Stomach (tissue), 8 donors: ENCODE measurements at regions not wholly inside any gene's neighbourhood (a gene's known extent, or its start where the extent isn't known, plus 50 kb on each side); places are given as distances from the start of the nearest gene placed in this dataset.

Source experiments
- DNase-seq, 2 donors: peaks; one replicate each; pipeline versions ENCODE4 v3.0.0 to v3.0.0-alpha.2; 2013 to 2019
- H3K27ac ChIP-seq, 5 donors: fragments of 200-600 bp in 4 of 5; sonication (generic) in 4 of 5; one replicate each; pipeline ENCODE4 v1.5.1; 2013 to 2019; ENCODE audit warnings: mild to moderate bottlenecking in 1 of 5, moderate library complexity in 1 of 5
- H3K27me3 ChIP-seq, 3 donors: fragments of 200-600 bp; sonication (generic); one replicate each; pipeline ENCODE4 v1.5.1; 2017 to 2019; ENCODE audit warnings: mixed run types in 1 of 3
- H3K36me3 ChIP-seq, 4 donors: fragments of 200-600 bp; sonication (generic); 1 replicate in 3 of 4; 2 replicates in 1 of 4; pipeline ENCODE4 v1.5.1; 2016 to 2019
- H3K4me1 ChIP-seq, 4 donors: fragments of 200-600 bp; sonication (generic); one replicate each; pipeline ENCODE4 v1.5.1; 2016 to 2019
- H3K4me3 ChIP-seq, 4 donors: fragments of 200-600 bp; sonication (generic) in 3 of 4; one replicate each; pipeline ENCODE4 v1.5.1; 2016 to 2019; ENCODE audit warnings: mild to moderate bottlenecking in 1 of 4
- H3K9me3 ChIP-seq, 4 donors: fragments of 200-600 bp; sonication (generic); one replicate each; pipeline ENCODE4 v1.5.1; 2016 to 2019
- EP300 ChIP-seq: sonication (generic); formaldehyde crosslinking; IDR thresholded peaks from one replicate; pipeline ENCODE4 v1.6.1; 2017; ENCODE audit warnings: antibody characterized with exemption
- POLR2A ChIP-seq, 4 donors: fragments of 450-650 bp; IDR thresholded peaks; one replicate each; pipeline ENCODE4 v1.6.1; 2016; ENCODE audit warnings: antibody characterized with exemption in 4 of 4, control low read depth in 2 of 4, mild to moderate bottlenecking in 1 of 4, moderate library complexity in 1 of 4
- POLR2AphosphoS5 ChIP-seq, 3 donors: sonication (generic); formaldehyde crosslinking; IDR thresholded peaks; one replicate each; pipeline ENCODE4 v1.6.1; 2016; ENCODE audit warnings: antibody characterized with exemption in 3 of 3
- WGBS, 5 donors: extraction: QIAGEN DNeasy Blood & Tissue Kit in 3 of 5; methylation state at CpG; one replicate each; pipeline versions ENCODE4 v1.1.5 to v1.1.7; 2013 to 2018; 5-methylcytosine and 5-hydroxymethylcytosine counted together
- intact Hi-C: fragments of 100-400 bp; cut with DNase I; formaldehyde crosslinking; loops from one replicate; pipeline ENCODE4 v1.15.1; 2023; ENCODE audit warnings: low total_unique reads
- TF ChIP-seq, protein P1 (sequence below), 7 experiments: fragments of 450-650 bp in 4 of 7; fragments of 200-600 bp in 3 of 7; sonication (generic) in 3 of 7; IDR thresholded peaks; one replicate each; pipeline ENCODE4 v1.5.1; 2016 to 2019; ENCODE audit warnings: antibody characterized with exemption in 7 of 7, control low read depth in 2 of 7, mild to moderate bottlenecking in 1 of 7
- donor health status: healthy with polysubstance abuse.
- donor health status: Bipolar disorder and iron deficiency.
- donor health status: healthy.

DNA sequence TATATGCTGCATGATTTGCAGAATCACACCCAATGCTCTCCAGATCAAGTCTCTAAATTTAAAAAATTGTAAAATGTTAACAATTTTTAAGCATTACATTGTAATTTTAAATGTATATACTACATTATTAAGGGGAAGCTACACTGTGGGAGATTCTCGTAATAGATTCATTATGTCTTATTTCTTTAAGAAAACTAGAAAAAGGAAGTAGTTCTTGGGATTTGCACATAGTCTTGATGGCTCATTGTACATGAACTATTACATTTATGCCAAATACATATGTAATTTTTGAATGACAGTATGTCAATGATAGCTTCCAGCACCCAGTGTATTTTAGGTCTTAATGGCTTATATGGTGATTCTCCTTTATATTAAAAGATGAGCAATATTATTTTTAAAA, 250.3 kb downstream of the PTPRC start:
- Histone ChIP-seq H3K27ac (no peak overlapping the region), H3K36me3 (no peaks in the 10 kb centered on the region), H3K9me3 (no peaks in the 10 kb centered on the region), H3K4me3 (no peak overlapping the region), H3K4me1 (peaks cover 0 to 6% (median 0%) of the 10 kb centered on the region in 4 donors), H3K27me3 (no peaks in the 10 kb centered on the region)
- no peak for DNase-seq
- 89 to 98% (median 91%) methylated on average over 1 of the region's 1 CpG for WGBS, 5 donors
- TF ChIP-seq, protein P1, sequence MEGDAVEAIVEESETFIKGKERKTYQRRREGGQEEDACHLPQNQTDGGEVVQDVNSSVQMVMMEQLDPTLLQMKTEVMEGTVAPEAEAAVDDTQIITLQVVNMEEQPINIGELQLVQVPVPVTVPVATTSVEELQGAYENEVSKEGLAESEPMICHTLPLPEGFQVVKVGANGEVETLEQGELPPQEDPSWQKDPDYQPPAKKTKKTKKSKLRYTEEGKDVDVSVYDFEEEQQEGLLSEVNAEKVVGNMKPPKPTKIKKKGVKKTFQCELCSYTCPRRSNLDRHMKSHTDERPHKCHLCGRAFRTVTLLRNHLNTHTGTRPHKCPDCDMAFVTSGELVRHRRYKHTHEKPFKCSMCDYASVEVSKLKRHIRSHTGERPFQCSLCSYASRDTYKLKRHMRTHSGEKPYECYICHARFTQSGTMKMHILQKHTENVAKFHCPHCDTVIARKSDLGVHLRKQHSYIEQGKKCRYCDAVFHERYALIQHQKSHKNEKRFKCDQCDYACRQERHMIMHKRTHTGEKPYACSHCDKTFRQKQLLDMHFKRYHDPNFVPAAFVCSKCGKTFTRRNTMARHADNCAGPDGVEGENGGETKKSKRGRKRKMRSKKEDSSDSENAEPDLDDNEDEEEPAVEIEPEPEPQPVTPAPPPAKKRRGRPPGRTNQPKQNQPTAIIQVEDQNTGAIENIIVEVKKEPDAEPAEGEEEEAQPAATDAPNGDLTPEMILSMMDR (IDR thresholded peaks at IDR 0.05), result no peak
- intact Hi-C loops, result no loop called here

DNA sequence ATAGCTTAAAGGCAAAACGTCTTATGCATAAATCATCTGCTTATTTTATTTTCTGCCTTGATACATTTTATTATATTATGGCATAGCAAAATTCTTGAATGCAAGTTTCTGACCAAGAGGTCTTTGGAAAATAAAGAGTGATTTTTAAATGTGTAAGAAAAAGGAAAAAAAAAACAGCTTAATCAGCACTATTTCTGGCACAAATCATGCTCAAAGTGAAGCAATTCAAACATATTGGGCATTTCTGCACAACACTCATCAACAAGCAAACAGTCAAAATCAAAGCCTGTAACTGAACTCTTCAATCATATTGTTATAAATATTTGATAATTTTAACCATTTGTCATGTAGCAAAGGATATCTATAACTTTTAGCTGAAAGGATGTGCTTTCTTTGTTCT, 250.9 kb downstream of the PTPRC start:
- Histone ChIP-seq H3K9me3 (no peaks in the 10 kb centered on the region), H3K27ac (no peak overlapping the region), H3K27me3 (no peaks in the 10 kb centered on the region), H3K4me3 (no peak overlapping the region), H3K36me3 (no peaks in the 10 kb centered on the region), H3K4me1 (peaks cover 0 to 6% (median 0%) of the 10 kb centered on the region in 4 donors)
- intact Hi-C loops, result no loop called here
- no peak for DNase-seq
- TF ChIP-seq POLR2A (IDR thresholded peaks at IDR 0.05) (no peak), POLR2AphosphoS5 (IDR thresholded peaks at IDR 0.05) (no peak), EP300 (no peak)
- TF ChIP-seq, protein P1 (IDR thresholded peaks at IDR 0.05), result no peak
- WGBS, 5 donors, result 71 to 81% (median 75%) methylated on average over 1 of the region's 1 CpG

DNA sequence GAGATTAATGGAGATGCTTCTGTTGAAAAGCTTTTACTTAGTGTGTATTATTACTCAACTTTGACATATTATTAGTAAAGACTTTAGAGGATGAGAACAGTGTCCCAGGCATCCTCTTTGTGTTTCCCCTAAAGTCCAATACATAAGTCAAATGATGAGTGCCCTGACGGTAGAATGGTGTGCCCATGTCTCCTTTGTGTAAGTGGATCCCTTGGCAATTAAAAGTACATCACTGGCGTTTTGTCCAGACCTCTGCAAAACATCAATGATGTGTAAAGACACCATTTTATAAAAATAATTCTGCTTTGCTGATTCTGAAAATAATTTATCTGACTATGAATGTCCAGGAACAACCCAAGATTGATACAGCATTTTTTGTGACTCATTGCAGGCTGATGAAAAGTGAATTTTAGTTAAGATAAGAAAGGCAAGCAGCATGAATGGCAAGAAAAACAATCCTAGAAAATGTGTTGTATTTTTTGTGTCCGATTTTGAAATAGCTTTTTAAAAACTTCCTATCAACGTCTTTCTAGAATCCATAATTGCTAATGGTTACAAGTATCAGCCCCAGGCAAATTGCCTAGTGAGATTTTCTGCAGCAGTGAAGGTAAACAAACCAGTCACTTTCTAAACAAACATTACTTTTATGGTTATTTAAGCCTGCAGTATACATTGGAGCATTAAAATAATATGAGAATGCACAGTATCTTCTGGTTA, 251.5 kb downstream of the PTPRC start:
- no peaks in the 10 kb centered on the region for H3K36me3 ChIP-seq
- peak in 1 of 2 donors; percentile 30 for DNase-seq
- no peaks in the 10 kb centered on the region for H3K9me3 ChIP-seq
- no peaks in the 10 kb centered on the region for H3K27me3 ChIP-seq
- H3K27ac ChIP-seq, result no peak overlapping the region
- intact Hi-C loops, result no loop called here
- WGBS, 5 donors, result 45 to 59% (median 57%) methylated on average over 4 of the region's 4 CpGs
- peaks cover 0 to 6% (median 0%) of the 10 kb centered on the region in 4 donors for H3K4me1 ChIP-seq
- TF ChIP-seq POLR2A (IDR thresholded peaks at IDR 0.05) (no peak), EP300 (no peak), POLR2AphosphoS5 (IDR thresholded peaks at IDR 0.05) (no peak)
- TF ChIP-seq, protein P1 (IDR thresholded peaks at IDR 0.05), result no peak
- H3K4me3 ChIP-seq, result no peak overlapping the region

DNA sequence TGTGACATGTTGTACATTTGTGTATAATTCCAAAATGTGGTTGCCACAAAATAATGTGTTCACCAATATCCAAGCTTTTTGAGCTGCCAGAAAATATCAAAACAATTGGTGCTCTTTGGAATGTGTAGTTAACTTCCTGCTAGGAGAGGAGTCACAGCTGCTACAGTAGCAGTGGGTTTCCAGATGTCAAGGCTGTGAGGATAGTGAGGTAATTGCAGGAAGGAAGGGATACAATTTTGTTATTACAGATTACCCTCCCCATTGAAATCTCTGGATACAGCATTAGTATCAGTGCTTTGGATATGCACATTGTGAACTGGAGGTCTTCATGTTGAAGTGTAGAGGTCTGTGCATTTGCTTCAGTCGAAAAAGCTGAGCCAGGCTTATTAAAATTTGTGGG, 253.2 kb downstream of the PTPRC start:
- intact Hi-C loops, result no loop called here
- no peak overlapping the region for H3K27ac ChIP-seq

More for the DNA sequence above, 253.2 kb downstream of the PTPRC start:
- Histone ChIP-seq H3K36me3 (no peaks in the 10 kb centered on the region), H3K4me1 (peaks cover 0 to 6% (median 0%) of the 10 kb centered on the region in 4 donors), H3K27me3 (no peaks in the 10 kb centered on the region), H3K4me3 (no peak overlapping the region), H3K9me3 (no peaks in the 10 kb centered on the region)
- WGBS, 5 donors, result 57 to 72% (median 65%) methylated on average over 1 of the region's 1 CpG
- peak in 1 of 2 donors; percentile 57 for DNase-seq
- TF ChIP-seq EP300 (no peak), POLR2A (IDR thresholded peaks at IDR 0.05) (no peak), POLR2AphosphoS5 (IDR thresholded peaks at IDR 0.05) (no peak)
- TF ChIP-seq, protein P1 (IDR thresholded peaks at IDR 0.05), result no peak
